NCI-H2107 (cell line): ENCODE measurements at regions not wholly inside any gene's neighbourhood (a gene's known extent, or its start where the extent isn't known, plus 50 kb on each side); places are given as distances from the start of the nearest gene placed in this dataset.
"Not testable (repeated sequence)": the region's sequence is repeated elsewhere in the genome, so short reads cannot be mapped to it uniquely, and the experiment has no call there.

Experiments used
- DNase-seq: peaks from one replicate; lab custom pipeline; 2025; lab: John Stamatoyannopoulos, UW

- no peak for DNase-seq
Measured at GRCh38 chr2:145799595-145800108, 1279.7 kb upstream of the ZEB2 start.

DNA sequence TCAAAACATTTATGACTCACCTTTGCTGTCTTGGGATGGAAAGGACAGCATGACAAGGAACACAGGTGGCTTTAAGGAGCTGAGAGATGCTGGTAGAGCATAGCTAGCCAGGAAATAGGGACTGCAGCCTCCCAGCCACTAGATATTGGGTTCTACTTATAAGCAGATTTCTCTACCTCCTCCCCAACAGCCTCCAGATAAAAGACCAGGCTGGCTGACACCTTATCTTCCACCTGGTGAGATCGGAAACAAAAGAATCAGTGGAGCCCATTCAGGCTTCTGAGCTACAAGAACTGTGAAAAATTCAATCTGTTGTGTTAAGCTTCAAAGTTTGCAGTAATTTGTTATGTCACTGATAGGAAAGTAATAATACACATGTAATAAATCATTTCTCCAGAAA lies 1278.5 kb upstream of the ZEB2 start:
- no peak for DNase-seq

DNA sequence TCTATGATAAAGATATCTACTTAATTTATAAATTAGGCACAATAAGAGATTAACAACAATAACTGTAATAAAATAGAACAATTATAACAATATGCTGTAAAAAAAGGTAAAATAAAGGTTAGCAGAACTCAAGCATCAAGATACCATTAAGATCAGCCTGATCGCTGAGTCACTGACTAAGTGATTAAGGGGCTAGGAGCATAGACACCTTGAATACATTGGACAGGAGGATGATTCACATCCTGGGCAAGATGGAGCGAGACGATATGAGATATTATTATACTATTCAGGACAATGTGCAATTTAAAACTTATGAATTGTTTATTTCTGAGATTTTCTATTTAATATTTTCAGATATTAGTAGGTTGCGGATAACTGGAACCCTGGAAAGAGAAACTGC lies 1277.8 kb upstream of the ZEB2 start:
- no peak for DNase-seq

DNA sequence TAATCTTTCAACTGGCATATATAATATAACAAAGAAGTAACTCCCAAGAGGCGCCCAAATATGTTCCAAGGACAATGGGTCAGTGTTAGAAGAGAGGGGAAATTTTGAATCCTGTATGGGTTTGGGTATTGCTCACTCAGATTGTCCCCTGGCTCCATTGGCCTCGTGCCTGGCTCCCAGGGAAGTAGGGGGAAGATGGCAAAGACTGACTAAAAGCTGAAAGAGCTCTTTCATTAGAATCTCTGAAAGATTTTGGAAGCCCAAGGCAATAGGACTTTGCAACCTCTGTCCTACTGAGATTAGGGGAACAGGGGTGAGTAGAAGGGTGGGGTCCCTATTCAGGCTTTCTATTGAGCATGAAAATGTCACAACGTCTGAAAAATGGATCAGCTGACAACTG lies 1272.8 kb upstream of the ZEB2 start:
- DNase-seq, result no peak

- DNase-seq, result no peak
Measured at GRCh38 chr2:145789636-145790035, 1269.7 kb upstream of the ZEB2 start.

- DNase-seq, result not testable (repeated sequence)
Measured at GRCh38 chr2:145787597-145788361, 1267.9 kb upstream of the ZEB2 start.

DNA sequence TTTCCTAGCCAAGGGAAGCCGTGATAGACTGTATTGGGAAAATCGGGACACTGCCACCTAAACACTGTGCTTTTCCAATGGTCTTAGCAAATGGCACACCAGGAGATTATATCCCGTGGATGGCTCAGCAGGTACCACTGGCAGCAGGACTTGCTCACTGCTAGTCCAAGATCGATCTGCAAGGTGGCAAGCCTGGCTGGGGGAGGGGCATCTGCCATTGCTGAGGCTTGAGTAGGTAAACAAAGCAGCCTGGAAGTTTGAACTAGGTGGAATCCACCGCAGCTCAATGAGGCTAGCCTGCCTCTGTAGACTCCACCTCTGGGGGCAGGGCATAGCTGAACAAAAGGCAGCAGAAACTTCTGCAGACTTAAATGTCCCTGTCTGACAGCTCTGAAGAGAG lies 1262.7 kb upstream of the ZEB2 start:
- DNase-seq, result not testable (repeated sequence)

GRCh38 chr2:145777914-145778313 lies 1258.0 kb upstream of the ZEB2 start:
- DNase-seq, result no peak

- no peak for DNase-seq
Measured at GRCh38 chr2:145777297-145777696, 1257.4 kb upstream of the ZEB2 start.

DNA sequence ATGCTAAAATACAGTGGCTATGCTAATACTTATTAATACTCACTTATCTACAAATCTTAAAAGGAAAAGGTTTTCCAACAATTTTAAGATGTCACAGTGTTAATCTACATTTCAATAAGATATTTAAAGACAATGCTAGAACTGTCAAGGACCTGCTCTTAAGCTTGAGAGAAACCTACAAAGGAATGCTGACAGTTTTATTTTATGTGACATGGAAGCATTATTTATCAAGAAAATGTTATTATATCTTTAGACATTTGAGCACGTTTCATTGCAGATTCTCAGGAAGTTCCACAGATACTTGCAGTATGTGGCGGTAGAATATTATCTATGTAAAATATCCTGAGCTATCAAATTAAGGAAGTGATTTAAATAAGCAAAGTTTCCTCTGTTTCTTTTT lies 1255.7 kb upstream of the ZEB2 start:
- no peak for DNase-seq

DNA sequence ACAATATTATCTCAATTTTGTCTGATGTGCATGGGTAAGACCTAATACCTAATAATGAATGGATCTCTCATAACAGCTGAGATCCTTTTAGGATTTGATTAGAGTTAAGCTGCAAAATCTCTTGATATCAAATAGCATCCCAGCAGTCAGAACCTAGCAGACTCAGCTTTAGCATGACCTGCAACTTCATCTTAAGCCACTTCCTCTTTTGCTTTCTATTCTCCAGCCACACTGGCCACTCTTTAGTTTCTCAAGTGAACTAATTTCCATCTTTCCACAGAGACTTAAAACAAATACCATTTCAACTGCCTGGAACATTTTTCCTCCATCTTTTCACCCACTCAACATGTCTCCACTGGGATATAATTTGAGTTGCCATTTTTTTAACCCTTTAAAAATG lies 1251.6 kb upstream of the ZEB2 start:
- DNase-seq, result no peak

GRCh38 chr2:145769011-145769716 lies 1249.2 kb upstream of the ZEB2 start:
- DNase-seq, result no peak

- DNase-seq, result no peak
Measured at GRCh38 chr2:145765874-145766273, 1246.0 kb upstream of the ZEB2 start.

DNA sequence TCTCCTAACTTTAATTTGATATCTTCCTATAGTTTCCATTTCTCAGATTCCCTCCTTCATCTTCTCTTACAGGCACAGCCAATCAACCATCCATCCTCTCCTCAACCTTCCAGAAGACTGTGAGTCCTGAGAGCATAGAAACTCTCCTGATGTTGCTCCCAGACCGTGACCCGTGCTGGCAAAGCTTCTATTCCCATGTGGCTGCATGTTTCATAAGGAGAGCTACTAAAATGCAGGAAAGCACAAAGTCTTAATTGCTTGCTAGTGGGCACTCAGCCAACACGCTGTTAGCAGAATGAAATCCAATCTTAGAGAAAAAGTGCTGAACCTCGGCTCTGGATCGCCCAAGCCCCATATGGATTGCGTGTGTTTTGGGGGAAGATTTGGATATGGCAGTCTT lies 1244.7 kb upstream of the ZEB2 start:
- peak; percentile 68 for DNase-seq

DNA sequence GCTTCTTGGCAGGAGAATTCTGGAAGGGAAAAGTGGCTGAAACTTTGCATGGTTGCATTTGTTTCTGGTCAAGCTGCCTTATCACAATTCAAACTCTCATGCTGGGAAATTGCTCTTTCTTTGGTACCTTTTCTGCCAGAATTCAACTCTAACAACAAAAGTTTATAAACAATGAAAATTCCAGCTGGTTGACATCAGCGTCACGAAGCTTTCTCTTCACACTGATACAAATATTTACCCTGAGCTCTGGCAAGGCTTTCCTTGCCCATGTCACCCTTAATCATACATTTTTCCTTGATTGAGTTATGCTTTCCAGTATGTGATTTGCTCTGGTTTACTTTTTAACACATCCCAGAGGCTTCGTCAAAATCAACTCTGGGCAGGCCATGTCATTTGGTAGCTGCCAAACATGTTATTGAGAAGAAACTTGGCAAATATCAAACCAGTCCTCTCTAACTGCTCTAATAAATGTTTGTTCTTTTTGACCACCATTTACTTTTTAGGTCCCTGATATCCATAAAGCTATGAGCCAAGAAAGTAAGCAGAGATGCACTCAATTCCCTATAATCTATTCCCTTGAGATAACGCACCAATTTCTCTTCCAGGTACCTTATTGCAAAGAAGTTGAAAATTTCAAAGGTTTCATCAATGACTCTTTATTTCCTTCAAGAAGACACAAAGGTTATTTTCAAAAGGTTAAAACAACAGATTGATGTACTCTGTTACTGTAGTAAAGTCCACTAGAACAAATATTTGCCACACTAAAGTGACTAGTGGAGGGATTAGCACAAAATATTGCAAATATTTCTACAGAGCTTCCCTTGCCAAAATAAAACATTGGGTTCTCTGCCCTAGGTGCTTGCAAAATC lies 1241.1 kb upstream of the ZEB2 start:
- no peak for DNase-seq

DNA sequence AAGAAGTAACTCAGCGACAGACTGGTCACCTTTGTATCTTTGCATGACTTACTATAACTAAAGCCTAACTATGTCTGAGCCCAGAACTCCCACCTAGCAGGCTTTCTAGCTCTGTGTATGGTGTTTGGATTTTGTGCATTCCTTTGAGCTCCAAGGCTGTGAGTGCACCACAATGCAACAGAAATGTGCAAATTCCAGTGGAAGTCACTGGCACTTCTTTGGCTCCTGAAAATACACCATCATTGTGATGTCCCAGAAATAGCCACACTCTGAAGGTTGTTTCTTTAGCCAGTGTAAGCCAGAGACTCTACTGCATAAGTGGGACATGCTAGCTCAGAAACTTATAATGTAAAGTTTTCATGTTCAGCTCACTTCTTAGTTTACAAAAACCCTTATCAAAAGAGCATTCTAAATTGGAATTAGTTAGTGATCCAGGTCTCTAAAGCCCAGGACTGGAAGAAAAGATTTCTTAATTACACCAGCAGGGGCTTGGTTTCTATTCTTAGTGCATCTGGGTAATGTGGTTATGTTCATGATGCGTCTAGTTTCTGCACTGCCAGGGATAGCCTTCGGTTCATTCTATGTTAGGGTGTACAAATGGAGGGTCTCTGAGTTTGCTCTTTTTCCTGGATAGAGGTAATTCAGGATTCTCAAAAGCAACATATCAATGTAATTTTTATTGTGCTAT lies 1239.5 kb upstream of the ZEB2 start:
- DNase-seq, result no peak

DNA sequence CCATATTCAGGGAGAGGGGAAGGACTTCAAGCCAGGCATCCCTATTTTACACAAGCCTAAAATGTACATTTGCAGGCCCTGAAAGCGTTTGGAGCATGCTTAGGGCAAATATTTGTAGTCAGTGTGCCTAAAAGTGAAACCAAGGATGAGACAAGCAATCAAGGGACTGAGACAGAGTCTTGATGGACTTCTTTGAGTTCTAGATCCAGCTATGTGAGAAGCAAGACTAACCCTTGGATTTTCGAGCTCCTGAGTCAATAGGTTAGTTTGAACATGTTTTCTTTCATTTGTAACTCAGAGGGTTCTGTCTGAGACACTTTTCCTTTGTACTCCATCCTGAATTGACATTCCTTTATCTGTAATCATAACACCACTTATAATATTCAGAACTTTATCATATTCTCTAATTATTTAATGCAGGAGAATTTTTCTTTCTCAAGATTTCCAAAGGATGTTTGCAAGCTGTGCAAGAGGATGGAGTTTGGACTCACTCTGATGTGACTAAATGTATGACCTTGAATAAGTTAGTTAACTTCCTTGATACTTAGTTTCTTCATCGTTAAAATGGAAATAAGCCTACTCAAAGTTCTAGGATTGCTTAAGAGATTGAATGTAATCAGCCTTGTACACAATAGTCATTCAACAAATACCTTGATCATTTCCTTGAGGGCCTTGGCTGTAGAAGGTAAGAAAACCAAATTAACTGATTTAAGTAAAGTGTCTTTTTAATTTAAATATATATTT lies 1237.8 kb upstream of the ZEB2 start:
- no peak for DNase-seq

DNA sequence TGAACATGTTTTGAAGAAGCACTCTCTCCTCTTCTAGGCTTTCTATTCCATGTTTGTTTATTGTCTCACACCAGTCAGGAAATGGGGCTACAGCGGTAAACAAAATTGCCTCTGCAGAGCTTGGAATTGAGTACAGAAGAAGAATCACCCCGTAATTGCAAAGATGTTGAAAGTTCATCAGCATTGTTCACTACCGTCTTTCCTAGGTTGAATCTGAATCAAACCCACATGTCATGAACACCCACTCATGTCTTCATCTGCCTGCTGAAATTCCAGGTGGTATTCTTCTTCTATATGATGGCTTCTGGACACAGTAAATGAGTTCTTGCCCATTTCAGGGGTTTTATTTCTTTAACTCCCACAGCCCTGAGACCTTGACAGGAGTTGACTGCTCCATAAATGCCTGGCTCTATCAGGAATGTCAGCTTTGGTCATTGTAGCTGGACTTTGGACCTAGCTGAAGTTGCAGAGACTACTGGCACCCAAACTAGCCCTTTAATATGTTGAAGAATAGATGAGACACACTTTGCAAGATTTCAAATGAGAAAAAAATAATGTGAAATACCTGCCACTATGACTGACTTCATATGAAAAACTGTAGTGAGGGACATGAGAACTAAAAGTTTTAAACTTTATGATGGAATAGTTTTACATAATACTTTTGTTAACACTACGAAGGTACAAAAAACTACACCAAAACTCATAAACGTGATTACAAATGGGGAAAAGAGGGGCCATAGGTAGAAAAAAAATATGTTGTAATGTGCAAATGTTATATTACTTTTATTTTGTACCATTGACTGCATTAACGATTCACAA lies 1235.3 kb upstream of the ZEB2 start:
- DNase-seq, result no peak

GRCh38 chr2:145753966-145754365 lies 1234.0 kb upstream of the ZEB2 start:
- no peak for DNase-seq

DNA sequence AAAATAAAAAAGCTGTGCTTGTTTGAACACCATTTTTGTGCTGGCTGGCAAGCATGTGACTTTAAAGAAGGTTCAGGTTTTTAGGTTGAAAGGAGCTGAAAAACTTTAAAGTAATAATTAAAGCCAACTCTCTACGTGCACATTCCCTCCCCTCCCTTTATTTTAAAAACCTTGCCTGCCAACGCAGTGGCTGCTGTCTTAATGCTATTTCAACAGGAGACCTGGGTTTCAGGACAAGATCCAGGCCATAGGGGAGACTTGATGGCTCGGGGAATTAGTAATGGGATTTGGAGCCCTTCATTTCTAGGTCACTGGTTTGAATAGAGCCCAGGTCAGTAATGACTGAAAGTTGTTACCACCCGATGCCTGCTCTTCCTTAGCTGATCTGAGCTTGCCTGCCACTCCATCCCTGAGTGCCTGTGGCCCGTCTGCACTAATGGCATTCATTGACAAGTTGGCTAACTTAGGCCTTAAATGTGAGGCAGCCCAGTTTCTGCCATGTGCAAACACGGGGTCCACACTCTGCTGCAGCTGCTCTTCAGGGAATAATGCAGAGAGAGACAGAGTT lies 1233.2 kb upstream of the ZEB2 start:
- DNase-seq, result no peak
